GM21619 (cell line): ENCODE measurements at regions not wholly inside any gene's neighbourhood (a gene's known extent, or its start where the extent isn't known, plus 50 kb on each side); places are given as distances from the start of the nearest gene placed in this dataset.
"Not testable (repeated sequence)": the region's sequence is repeated elsewhere in the genome, so short reads cannot be mapped to it uniquely, and the experiment has no call there.

Experiments used
- ATAC-seq: cut with Tn5 transposase; IDR thresholded peaks from one replicate; pipeline ENCODE4 v1.9.1; 2021; ENCODE audit not compliant: unreplicated experiment

GRCh38 chr10:121317374-121317773, 280.9 kb downstream of the FGFR2 start:
- no peak for ATAC-seq

- no peak for ATAC-seq
Measured at GRCh38 chr10:121322046-121322445, 276.2 kb downstream of the FGFR2 start.

GRCh38 chr10:121322776-121323175, 275.5 kb downstream of the FGFR2 start:
- no peak for ATAC-seq

- ATAC-seq: no peak
Measured at GRCh38 chr10:121323443-121323842, 274.8 kb downstream of the FGFR2 start.

- no peak for ATAC-seq
Measured at GRCh38 chr10:121324678-121325213, 273.5 kb downstream of the FGFR2 start.

- no peak for ATAC-seq
Measured at GRCh38 chr10:121325490-121326231, 272.6 kb downstream of the FGFR2 start.

- ATAC-seq: no peak
Measured at GRCh38 chr10:121326905-121327304, 271.3 kb downstream of the FGFR2 start.

- ATAC-seq: no peak
Measured at GRCh38 chr10:121327727-121328126, 270.5 kb downstream of the FGFR2 start.

- ATAC-seq: not testable (repeated sequence)
Measured at GRCh38 chr10:121329631-121330030, 268.6 kb downstream of the FGFR2 start.

- no peak for ATAC-seq
Measured at GRCh38 chr10:121330563-121330962, 267.7 kb downstream of the FGFR2 start.

GRCh38 chr10:121332353-121332752, 265.9 kb downstream of the FGFR2 start:
- ATAC-seq: no peak

- no peak for ATAC-seq
Measured at GRCh38 chr10:121332829-121333765, 265.1 kb downstream of the FGFR2 start.

GRCh38 chr10:121335386-121335925, 262.8 kb downstream of the FGFR2 start:
- no peak for ATAC-seq

GRCh38 chr10:121337427-121337826, 260.8 kb downstream of the FGFR2 start:
- no peak for ATAC-seq

GRCh38 chr10:121338206-121338980, 259.9 kb downstream of the FGFR2 start:
- no peak for ATAC-seq

GRCh38 chr10:121339114-121339513, 259.1 kb downstream of the FGFR2 start:
- ATAC-seq: no peak

GRCh38 chr10:121340271-121340831, 257.9 kb downstream of the FGFR2 start:
- ATAC-seq: no peak

GRCh38 chr10:121351540-121351939, 246.7 kb downstream of the FGFR2 start:
- no peak for ATAC-seq

GRCh38 chr10:121352231-121352855, 245.9 kb downstream of the FGFR2 start:
- no peak for ATAC-seq

- ATAC-seq: no peak
Measured at GRCh38 chr10:121355161-121355560, 243.1 kb downstream of the FGFR2 start.
